HL-60 (cell line): ENCODE measurements at regions not wholly inside any gene's neighbourhood (a gene's known extent, or its start where the extent isn't known, plus 50 kb on each side); places are given as distances from the start of the nearest gene placed in this dataset.
"Not testable (repeated sequence)": the region's sequence is repeated elsewhere in the genome, so short reads cannot be mapped to it uniquely, and the experiment has no call there.

Experiments
- DNase-seq, 2 experiments: peaks; one replicate each; pipeline ENCODE4 v3.0.0-alpha.2; 2010 to 2020; ENCODE audit warnings: low read depth in 1 of 2, low spot score in 1 of 2
- H3K27ac ChIP-seq: fragments of 250-450 bp; sonication (Bioruptor Pico); replicated peaks from 2 replicates; pipeline ENCODE4 v1.5.1; 2020; ENCODE audit warnings: mild to moderate bottlenecking, moderate library complexity
- H3K27me3 ChIP-seq: fragments of 250-450 bp; sonication (Bioruptor Pico); 2 replicates; pipeline ENCODE4 v1.5.1; 2021; ENCODE audit warnings: mild to moderate bottlenecking, moderate library complexity; ENCODE audit not compliant: insufficient read depth, poor library complexity, severe bottlenecking
- H3K4me3 ChIP-seq: replicated peaks from 2 replicates; pipeline ENCODE4 v1.5.1; 2011; ENCODE audit warnings: mild to moderate bottlenecking, control low read depth, low read length; ENCODE audit not compliant: insufficient read depth
- GABPA ChIP-seq: IDR thresholded peaks from 2 replicates; pipeline ENCODE4 v1.6.1; 2012; ENCODE audit warnings: low read depth
- POLR2AphosphoS5 ChIP-seq: IDR thresholded peaks from 2 replicates; pipeline ENCODE4 v1.6.1; 2012; ENCODE audit warnings: low read depth
- SPI1 ChIP-seq: IDR thresholded peaks from 2 replicates; pipeline ENCODE4 v1.6.1; 2012; ENCODE audit warnings: low read depth, mild to moderate bottlenecking, borderline replicate concordance
- TF ChIP-seq, protein P1 (sequence below): IDR thresholded peaks from 2 replicates; pipeline ENCODE4 v1.6.1; 2012; ENCODE audit warnings: low read depth; ENCODE audit not compliant: insufficient replicate concordance
- TF ChIP-seq, protein P2 (sequence below): IDR thresholded peaks from one replicate; pipeline ENCODE4 v1.5.1; 2011; ENCODE audit warnings: low read length, control low read depth, inconsistent platforms; ENCODE audit not compliant: insufficient read depth

DNA sequence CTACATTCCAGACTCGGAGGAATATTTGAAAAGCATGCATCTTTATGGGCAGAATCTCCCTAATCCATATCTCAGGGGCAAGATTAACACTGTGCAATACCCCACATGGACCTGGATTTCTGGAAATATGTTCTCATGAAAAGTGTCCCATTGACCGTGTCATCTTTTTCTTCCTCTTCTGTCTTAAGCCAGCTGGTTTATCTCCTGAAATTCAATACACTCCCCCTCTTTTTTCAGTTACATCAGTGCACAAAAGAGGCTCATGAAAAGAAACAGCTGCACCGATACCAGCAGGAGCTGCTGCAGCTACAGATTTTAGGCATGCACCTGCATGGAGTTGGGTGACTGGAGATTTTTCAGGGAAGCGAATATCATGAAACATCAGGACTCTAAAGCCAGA is 117.2 kb downstream of the SLC4A3 start:
- TF ChIP-seq SPI1 = no peak
- no peak for TF ChIP-seq POLR2AphosphoS5
- TF ChIP-seq GABPA = no peak
- TF ChIP-seq, protein P1, sequence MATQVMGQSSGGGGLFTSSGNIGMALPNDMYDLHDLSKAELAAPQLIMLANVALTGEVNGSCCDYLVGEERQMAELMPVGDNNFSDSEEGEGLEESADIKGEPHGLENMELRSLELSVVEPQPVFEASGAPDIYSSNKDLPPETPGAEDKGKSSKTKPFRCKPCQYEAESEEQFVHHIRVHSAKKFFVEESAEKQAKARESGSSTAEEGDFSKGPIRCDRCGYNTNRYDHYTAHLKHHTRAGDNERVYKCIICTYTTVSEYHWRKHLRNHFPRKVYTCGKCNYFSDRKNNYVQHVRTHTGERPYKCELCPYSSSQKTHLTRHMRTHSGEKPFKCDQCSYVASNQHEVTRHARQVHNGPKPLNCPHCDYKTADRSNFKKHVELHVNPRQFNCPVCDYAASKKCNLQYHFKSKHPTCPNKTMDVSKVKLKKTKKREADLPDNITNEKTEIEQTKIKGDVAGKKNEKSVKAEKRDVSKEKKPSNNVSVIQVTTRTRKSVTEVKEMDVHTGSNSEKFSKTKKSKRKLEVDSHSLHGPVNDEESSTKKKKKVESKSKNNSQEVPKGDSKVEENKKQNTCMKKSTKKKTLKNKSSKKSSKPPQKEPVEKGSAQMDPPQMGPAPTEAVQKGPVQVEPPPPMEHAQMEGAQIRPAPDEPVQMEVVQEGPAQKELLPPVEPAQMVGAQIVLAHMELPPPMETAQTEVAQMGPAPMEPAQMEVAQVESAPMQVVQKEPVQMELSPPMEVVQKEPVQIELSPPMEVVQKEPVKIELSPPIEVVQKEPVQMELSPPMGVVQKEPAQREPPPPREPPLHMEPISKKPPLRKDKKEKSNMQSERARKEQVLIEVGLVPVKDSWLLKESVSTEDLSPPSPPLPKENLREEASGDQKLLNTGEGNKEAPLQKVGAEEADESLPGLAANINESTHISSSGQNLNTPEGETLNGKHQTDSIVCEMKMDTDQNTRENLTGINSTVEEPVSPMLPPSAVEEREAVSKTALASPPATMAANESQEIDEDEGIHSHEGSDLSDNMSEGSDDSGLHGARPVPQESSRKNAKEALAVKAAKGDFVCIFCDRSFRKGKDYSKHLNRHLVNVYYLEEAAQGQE = no peak
- TF ChIP-seq, protein P2, sequence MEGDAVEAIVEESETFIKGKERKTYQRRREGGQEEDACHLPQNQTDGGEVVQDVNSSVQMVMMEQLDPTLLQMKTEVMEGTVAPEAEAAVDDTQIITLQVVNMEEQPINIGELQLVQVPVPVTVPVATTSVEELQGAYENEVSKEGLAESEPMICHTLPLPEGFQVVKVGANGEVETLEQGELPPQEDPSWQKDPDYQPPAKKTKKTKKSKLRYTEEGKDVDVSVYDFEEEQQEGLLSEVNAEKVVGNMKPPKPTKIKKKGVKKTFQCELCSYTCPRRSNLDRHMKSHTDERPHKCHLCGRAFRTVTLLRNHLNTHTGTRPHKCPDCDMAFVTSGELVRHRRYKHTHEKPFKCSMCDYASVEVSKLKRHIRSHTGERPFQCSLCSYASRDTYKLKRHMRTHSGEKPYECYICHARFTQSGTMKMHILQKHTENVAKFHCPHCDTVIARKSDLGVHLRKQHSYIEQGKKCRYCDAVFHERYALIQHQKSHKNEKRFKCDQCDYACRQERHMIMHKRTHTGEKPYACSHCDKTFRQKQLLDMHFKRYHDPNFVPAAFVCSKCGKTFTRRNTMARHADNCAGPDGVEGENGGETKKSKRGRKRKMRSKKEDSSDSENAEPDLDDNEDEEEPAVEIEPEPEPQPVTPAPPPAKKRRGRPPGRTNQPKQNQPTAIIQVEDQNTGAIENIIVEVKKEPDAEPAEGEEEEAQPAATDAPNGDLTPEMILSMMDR = no peak
- Histone ChIP-seq H3K27me3 (peaks cover 6% of the 10 kb centered on the region), H3K27ac (no peak overlapping the region), H3K4me3 (no peak overlapping the region)
- no peak for DNase-seq

DNA sequence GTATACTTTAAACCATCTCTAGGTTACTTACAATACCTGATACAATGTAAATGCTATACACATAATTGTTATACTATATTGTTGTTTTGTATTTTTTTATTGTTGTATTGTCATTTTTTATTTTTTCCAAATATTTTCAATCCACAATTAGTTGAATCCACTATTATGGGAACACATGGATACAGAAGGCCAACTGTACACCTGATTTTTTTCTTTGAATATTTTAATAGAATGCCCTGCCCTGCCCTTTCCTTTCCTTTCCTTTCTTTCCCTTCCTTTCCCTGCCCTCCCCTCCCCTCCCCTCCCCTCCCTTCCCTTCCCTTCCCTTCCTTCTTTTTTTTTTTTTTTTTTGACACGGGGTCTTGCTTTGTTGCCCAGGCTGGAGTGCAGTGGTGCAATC is 120.2 kb downstream of the SLC4A3 start:
- DNase-seq = no peak
- TF ChIP-seq, protein P1 = no peak
- TF ChIP-seq, protein P2 = no peak
- TF ChIP-seq POLR2AphosphoS5 = no peak
- H3K27me3 ChIP-seq = peaks cover 6% of the 10 kb centered on the region
- H3K4me3 ChIP-seq = no peak overlapping the region
- H3K27ac ChIP-seq = no peak overlapping the region

DNA sequence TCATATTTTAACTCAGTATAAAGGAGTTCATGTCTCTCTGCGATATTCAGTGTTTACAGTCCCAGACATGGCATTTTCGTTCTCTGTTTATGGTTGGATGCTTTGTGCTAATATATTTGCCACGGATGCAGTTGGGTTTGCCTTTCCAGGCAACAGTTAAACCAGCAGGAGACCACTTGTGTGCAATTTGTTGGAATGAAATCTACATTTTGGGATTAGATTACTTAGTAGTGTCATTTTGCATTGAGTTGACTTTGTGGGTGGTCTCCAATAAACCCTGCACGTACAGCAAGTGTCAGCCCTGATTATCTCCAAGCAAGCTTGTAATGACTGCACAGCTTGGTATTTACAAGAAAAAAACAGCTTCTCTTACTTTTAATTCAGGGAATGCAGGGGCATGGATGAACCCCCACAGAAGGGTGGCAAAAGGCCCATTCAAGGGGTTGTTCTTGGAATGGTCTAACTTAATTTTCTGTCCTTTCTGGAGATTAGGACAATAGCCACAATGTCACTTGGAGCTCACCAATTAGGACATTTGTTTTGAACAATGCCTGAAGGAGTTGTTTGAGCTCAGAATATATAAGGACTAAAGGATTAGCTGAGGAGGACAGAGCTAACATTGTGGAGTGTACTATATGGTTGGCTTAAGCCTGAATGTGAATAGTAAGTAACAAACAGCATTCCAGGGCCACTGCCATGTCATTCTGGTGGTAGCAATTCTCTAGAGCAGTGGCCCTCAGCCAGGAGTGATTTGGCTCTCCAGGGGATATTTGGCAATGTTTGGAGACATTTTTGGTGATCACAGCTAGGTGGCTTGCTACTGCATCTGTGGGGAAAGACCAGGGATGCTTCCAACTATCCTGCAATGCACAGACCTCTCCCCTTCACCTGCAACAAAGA is 121.5 kb downstream of the SLC4A3 start:
- DNase-seq = no peak
- H3K27me3 ChIP-seq = peaks cover 6% of the 10 kb centered on the region
- no peak overlapping the region for H3K4me3 ChIP-seq
- H3K27ac ChIP-seq = no peak overlapping the region
- TF ChIP-seq SPI1 (no peak), GABPA (no peak), POLR2AphosphoS5 (no peak)
- TF ChIP-seq, protein P2 = no peak
- TF ChIP-seq, protein P1 = no peak

DNA sequence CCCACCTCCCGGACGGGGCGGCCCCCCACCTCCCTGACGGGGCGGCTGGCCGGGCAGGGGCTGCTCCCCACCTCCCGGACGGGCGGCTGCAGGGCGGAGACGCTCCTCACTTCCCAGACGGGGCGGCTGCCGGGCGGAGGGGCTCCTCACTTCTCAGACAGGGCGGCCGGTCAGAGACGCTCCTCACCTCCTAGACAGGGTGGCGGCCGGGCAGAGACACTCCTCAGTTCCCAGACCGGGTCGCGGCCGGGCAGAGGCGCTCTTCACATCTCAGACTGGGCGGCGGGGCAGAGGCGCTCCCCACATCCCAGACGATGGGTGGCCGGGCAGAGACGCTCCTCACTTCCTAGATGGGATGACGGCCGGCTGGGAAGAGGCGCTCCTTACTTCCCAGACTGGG is 123.7 kb downstream of the SLC4A3 start:
- H3K27me3 ChIP-seq, H3K27ac ChIP-seq, H3K4me3 ChIP-seq, DNase-seq: not testable (repeated sequence)
